ENCODE measurements at regions not wholly inside any gene's neighbourhood (a gene's known extent, or its start where the extent isn't known, plus 50 kb on each side); places are given as distances from the start of the nearest gene placed in this dataset.
A peak's percentile ranks its signal among the peaks of the same experiment; 100 is the strongest.
"Not testable (repeated sequence)": the region's sequence is repeated elsewhere in the genome, so short reads cannot be mapped to it uniquely, and the experiment has no call there.

GRCh38 chr1:120954736-120955135 lies 65.2 kb downstream of the PPIAL4A start:
- H3K4me1 ChIP-seq, result no peaks in the 10 kb centered on the region
- TF ChIP-seq CTCF (IDR thresholded peaks at IDR 0.05), result no peak
- H3K27me3 ChIP-seq, result no peaks in the 10 kb centered on the region
- peaks cover 8 to 11% (median 9%) of the 10 kb centered on the region in 3 donors for H3K36me3 ChIP-seq
- no peaks in the 10 kb centered on the region for H3K9me3 ChIP-seq
- intact Hi-C loops (cut with DNase I; ENCODE audit: low total_unique reads), result no loop called here
- no peak overlapping the region for H3K27ac ChIP-seq
- DNase-seq, result no peak
- H3K4me3 ChIP-seq, result no peak overlapping the region

DNA sequence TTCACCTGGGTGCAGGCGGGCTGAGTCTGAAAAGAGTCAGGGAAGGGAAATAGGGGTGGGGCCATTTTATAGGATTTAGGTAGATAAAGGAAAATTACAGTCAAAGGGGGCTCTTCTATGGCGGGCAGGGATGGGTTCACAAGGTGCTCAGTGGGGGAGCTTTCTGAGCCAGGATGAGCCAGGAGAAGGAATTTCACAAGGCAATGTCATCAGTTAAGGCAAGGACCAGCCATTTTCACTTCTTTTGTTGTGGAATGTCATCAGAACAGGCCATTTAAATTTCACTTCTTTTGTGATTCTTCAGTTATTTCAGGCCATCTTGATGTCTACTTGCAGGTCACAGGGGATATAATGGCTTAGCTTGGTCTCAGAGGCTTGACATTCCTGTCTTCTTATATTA lies 66.4 kb downstream of the PPIAL4A start:
- not testable (repeated sequence) for H3K4me1 ChIP-seq

DNA sequence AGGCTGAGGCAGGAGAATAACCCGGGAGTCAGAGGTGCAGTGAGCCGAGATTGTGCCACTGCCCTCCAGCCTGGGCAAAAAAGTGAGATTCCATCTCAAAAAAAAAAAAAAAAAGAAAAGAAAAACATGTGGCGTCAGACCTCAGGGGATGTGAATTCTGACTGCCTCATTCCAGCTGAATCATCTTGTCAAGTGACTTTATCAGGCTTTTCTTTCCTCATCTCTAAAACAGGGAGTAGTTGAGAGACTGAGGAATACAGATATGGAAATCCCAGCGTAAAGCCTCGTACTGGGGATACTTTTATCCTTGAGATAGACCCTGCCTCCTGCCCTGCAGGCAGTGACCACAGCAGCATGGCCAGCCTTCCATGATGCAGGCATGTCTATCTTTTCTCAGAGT lies 76.4 kb downstream of the PPIAL4A start:
- H3K36me3 ChIP-seq; DNase-seq; intact Hi-C loops (cut with DNase I; ENCODE audit: low total_unique reads); H3K4me1 ChIP-seq; H3K4me3 ChIP-seq; H3K27me3 ChIP-seq; H3K27ac ChIP-seq; H3K9me3 ChIP-seq: not testable (repeated sequence)

More for the DNA sequence above, 66.4 kb downstream of the PPIAL4A start:
- DNase-seq; H3K9me3 ChIP-seq; intact Hi-C loops (cut with DNase I; ENCODE audit: low total_unique reads); H3K27ac ChIP-seq; H3K4me3 ChIP-seq; H3K27me3 ChIP-seq: not testable (repeated sequence)
- H3K36me3 ChIP-seq, result peaks cover 8 to 11% (median 9%) of the 10 kb centered on the region in 3 donors

GRCh38 chr1:120972863-120973262 lies 83.3 kb downstream of the PPIAL4A start:
- H3K36me3 ChIP-seq; H3K4me3 ChIP-seq; H3K27ac ChIP-seq; intact Hi-C loops (cut with DNase I; ENCODE audit: low total_unique reads); H3K27me3 ChIP-seq; H3K4me1 ChIP-seq; H3K9me3 ChIP-seq: not testable (repeated sequence)
- peak in 1 of 2 donors; percentile 57 for DNase-seq

DNA sequence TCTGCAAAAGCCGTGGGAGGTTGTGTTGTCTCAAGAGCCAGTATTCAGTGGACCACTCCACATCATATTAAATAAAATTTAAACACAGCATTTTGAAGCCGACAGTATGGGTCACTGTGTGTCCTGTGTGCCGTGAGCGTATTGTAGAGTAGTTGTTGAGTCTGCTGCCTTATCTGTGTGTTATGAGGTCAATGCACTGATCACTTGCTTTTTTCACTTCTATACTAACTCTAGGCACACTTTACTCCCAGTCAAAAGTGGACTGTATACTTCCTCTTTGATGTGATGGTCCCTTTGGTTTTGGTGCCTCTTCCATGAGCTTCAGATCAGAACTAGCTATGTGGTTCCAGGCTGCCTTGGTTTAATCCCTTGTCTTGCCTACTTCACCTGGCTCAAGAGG lies 84.3 kb downstream of the PPIAL4A start:
- H3K36me3 ChIP-seq; DNase-seq; H3K4me3 ChIP-seq; H3K27ac ChIP-seq; H3K27me3 ChIP-seq; H3K4me1 ChIP-seq; H3K9me3 ChIP-seq; intact Hi-C loops (cut with DNase I; ENCODE audit: low total_unique reads): not testable (repeated sequence)

GRCh38 chr1:120977279-120977678 lies 87.7 kb downstream of the PPIAL4A start:
- H3K27me3 ChIP-seq; H3K27ac ChIP-seq; H3K4me3 ChIP-seq; DNase-seq; H3K36me3 ChIP-seq; H3K4me1 ChIP-seq; intact Hi-C loops (cut with DNase I; ENCODE audit: low total_unique reads); H3K9me3 ChIP-seq: not testable (repeated sequence)

- DNase-seq, result not testable (repeated sequence)
Observed at GRCh38 chr1:120981489-120982094, 92.0 kb downstream of the PPIAL4A start.

DNA sequence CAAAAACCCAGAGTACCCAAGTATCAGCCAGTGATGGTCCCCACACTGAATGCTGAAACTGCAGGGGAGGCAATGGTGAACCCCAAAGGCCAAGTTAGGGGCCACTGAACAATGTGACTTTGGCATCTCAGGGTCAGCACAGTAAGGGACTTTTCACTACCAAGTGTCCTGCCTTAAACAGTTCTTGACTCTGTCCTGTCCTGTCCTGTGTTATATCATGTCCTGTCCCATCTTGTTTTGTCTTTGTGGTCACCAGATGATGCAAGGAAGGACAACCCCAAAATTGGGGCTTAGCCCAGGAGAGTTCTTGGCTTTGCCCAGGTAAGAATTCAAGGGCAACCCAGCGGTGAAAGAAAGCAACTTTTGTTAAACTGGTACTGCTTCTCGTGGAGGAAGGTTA lies 105.0 kb downstream of the PPIAL4A start:
- intact Hi-C loops (cut with DNase I; ENCODE audit: low total_unique reads); H3K9me3 ChIP-seq; DNase-seq; H3K27ac ChIP-seq; H3K36me3 ChIP-seq; H3K4me3 ChIP-seq; H3K4me1 ChIP-seq; H3K27me3 ChIP-seq: not testable (repeated sequence)

More at GRCh38 chr1:120981489-120982094, 92.0 kb downstream of the PPIAL4A start:
- intact Hi-C loops (cut with DNase I; ENCODE audit: low total_unique reads); H3K9me3 ChIP-seq; H3K4me1 ChIP-seq; H3K36me3 ChIP-seq; H3K27me3 ChIP-seq; H3K4me3 ChIP-seq; H3K27ac ChIP-seq: not testable (repeated sequence)

DNA sequence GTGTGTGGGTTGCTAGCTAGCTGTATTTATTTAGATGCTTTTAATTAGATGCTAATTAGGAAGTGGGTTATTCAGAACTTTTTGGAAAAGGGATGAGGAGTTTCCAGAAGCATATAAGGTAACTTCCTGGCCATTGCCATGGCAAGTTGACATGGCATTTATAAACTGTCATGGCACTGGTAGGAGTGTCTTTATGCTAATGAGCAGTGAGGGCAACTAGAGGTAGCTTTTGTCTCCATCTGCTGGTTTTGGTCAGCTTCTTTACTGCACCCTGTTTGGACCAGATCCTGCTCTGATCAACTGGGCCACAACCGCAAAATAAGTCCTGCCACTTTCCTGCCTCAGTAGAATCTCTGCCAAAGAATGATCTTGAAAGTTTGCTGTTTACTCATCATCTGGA lies 105.5 kb downstream of the PPIAL4A start:
- H3K9me3 ChIP-seq; intact Hi-C loops (cut with DNase I; ENCODE audit: low total_unique reads); DNase-seq; H3K27ac ChIP-seq; H3K36me3 ChIP-seq; H3K27me3 ChIP-seq; H3K4me1 ChIP-seq; H3K4me3 ChIP-seq: not testable (repeated sequence)

- H3K4me3 ChIP-seq; H3K36me3 ChIP-seq; intact Hi-C loops (cut with DNase I; ENCODE audit: low total_unique reads); H3K27ac ChIP-seq; H3K9me3 ChIP-seq; H3K27me3 ChIP-seq; DNase-seq; H3K4me1 ChIP-seq: not testable (repeated sequence)
Observed at GRCh38 chr1:121001090-121001726, 111.6 kb downstream of the PPIAL4A start.

DNA sequence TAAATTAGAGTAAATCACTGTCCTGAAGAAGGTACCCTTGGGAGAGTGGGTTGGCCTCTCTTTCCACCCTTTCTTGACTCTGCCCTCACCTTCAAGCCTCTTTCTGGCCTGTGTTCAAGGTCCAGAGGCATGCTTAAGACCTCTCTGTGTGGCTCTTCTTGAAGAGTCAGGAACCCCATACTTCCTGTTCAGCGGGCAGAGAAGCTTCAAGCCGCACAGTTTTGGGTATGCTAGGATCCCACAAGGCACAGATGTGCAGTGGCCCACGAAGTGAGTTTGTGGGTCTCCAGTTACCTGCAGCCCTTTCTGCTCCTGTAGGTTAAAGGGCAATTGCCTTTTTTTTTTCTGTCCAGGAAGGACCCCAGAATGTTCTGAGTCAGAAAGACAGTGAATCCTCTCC lies 113.7 kb downstream of the PPIAL4A start:
- H3K36me3 ChIP-seq; H3K27ac ChIP-seq; H3K4me3 ChIP-seq; H3K4me1 ChIP-seq; intact Hi-C loops (cut with DNase I; ENCODE audit: low total_unique reads); H3K9me3 ChIP-seq; H3K27me3 ChIP-seq; DNase-seq: not testable (repeated sequence)

- H3K4me1 ChIP-seq; intact Hi-C loops (cut with DNase I; ENCODE audit: low total_unique reads); H3K9me3 ChIP-seq; H3K36me3 ChIP-seq; H3K27ac ChIP-seq; DNase-seq; H3K4me3 ChIP-seq; H3K27me3 ChIP-seq: not testable (repeated sequence)
Observed at GRCh38 chr1:121006826-121007225, 117.3 kb downstream of the PPIAL4A start.

DNA sequence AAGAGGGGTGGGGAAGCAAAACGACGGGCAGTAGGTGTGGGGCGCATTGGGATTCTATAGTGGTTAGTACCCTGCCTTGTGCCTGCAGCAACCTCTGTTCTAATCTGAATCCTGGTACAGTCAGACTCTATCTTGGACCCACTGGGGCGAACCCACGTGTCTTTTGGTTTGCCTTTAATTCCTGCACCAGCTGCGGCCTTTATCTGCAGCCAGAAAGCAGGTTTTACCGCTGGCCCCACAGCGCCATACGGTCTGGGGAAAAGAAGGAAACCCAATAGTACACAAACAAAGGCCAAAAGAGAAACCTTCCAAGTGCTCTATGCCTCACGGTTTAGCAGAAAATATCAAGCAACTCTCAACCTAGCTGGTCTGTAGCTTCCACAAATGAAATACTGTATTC lies 118.2 kb downstream of the PPIAL4A start:
- H3K4me1 ChIP-seq; H3K36me3 ChIP-seq; DNase-seq; H3K9me3 ChIP-seq; H3K27me3 ChIP-seq; intact Hi-C loops (cut with DNase I; ENCODE audit: low total_unique reads); H3K27ac ChIP-seq; H3K4me3 ChIP-seq: not testable (repeated sequence)
